H4 (cell line): ENCODE measurements at regions not wholly inside any gene's neighbourhood (a gene's known extent, or its start where the extent isn't known, plus 50 kb on each side); places are given as distances from the start of the nearest gene placed in this dataset.

Source experiments
- DNase-seq: peaks from one replicate; pipeline ENCODE4 v3.0.0-alpha.2; 2015; ENCODE audit warnings: low spot score

- no peak for DNase-seq
Observed at GRCh38 chrX:34874763-34875162, 67.8 kb upstream of the FAM47B start.

- DNase-seq = peak; percentile 51
Observed at GRCh38 chrX:34875204-34875603, 67.4 kb upstream of the FAM47B start.

- no peak for DNase-seq
Observed at GRCh38 chrX:34877436-34877835, 65.2 kb upstream of the FAM47B start.

- DNase-seq = no peak
Observed at GRCh38 chrX:34879346-34879745, 63.2 kb upstream of the FAM47B start.

GRCh38 chrX:34879886-34880285, 62.7 kb upstream of the FAM47B start:
- no peak for DNase-seq

- peak; percentile 17 for DNase-seq
Observed at GRCh38 chrX:34880656-34881055, 61.9 kb upstream of the FAM47B start.

- DNase-seq = no peak
Observed at GRCh38 chrX:34881671-34882070, 60.9 kb upstream of the FAM47B start.

- DNase-seq = peak; percentile 70
Observed at GRCh38 chrX:34884817-34885216, 57.8 kb upstream of the FAM47B start.

- DNase-seq = no peak
Observed at GRCh38 chrX:34886011-34886410, 56.6 kb upstream of the FAM47B start.

GRCh38 chrX:34891391-34891790, 51.2 kb upstream of the FAM47B start:
- no peak for DNase-seq
